ENCODE measurements at regions not wholly inside any gene's neighbourhood (a gene's known extent, or its start where the extent isn't known, plus 50 kb on each side); places are given as distances from the start of the nearest gene placed in this dataset.

DNA sequence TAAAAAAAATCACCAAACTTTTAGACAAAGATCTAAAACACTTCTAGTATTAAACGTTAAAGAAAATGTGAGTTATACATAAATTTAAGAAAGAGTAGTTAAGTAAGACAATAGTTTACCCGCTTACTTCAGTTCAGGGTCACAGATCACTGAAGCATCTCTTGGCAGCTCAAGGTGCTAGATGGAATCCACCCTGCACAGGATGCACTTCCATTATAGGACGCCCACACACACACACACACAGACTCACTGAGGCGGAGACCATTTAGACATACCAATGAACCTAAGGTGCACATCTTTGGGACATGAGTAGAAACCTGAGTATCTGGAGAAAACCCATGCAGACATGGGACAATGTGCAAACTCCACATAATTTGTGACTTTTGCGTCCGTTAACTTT is 630.6 kb upstream of the ZNF804A start:
- TF ChIP-seq, protein P1, sequence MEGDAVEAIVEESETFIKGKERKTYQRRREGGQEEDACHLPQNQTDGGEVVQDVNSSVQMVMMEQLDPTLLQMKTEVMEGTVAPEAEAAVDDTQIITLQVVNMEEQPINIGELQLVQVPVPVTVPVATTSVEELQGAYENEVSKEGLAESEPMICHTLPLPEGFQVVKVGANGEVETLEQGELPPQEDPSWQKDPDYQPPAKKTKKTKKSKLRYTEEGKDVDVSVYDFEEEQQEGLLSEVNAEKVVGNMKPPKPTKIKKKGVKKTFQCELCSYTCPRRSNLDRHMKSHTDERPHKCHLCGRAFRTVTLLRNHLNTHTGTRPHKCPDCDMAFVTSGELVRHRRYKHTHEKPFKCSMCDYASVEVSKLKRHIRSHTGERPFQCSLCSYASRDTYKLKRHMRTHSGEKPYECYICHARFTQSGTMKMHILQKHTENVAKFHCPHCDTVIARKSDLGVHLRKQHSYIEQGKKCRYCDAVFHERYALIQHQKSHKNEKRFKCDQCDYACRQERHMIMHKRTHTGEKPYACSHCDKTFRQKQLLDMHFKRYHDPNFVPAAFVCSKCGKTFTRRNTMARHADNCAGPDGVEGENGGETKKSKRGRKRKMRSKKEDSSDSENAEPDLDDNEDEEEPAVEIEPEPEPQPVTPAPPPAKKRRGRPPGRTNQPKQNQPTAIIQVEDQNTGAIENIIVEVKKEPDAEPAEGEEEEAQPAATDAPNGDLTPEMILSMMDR (IDR thresholded peaks at IDR 0.05): no peak
- TF ChIP-seq POLR2AphosphoS5 (IDR thresholded peaks at IDR 0.05) (no peak), POLR2A (IDR thresholded peaks at IDR 0.05) (no peak)

All from suprapubic skin (tissue), 4 donors.